Left ventricle myocardium inferior (tissue), 1 donor: ENCODE measurements at regions not wholly inside any gene's neighbourhood (a gene's known extent, or its start where the extent isn't known, plus 50 kb on each side); places are given as distances from the start of the nearest gene placed in this dataset.

Source experiments
- DNase-seq: peaks from one replicate; pipeline ENCODE4 v3.0.0-alpha.2; 2020
- H3K27ac ChIP-seq: fragments of 200-600 bp; replicated peaks from 2 replicates; pipeline ENCODE4 v1.8.0; 2021
- H3K27me3 ChIP-seq: fragments of 200-600 bp; 2 replicates; pipeline ENCODE4 v1.8.0; 2021; ENCODE audit warnings: low read depth
- H3K36me3 ChIP-seq: fragments of 200-600 bp; 2 replicates; pipeline ENCODE4 v1.8.0; 2021
- H3K4me1 ChIP-seq: fragments of 200-600 bp; 2 replicates; pipeline ENCODE4 v1.8.0; 2021
- H3K4me3 ChIP-seq: fragments of 200-600 bp; 2 replicates; pipeline ENCODE4 v1.8.0; 2021; ENCODE audit warnings: mild to moderate bottlenecking, moderate library complexity
- H3K9me3 ChIP-seq: fragments of 200-600 bp; replicated peaks from 2 replicates; pipeline ENCODE4 v1.8.0; 2021
- intact Hi-C: fragments of 100-400 bp; cut with micrococcal nuclease; formaldehyde crosslinking; loops from one replicate; pipeline ENCODE4 v1.11.0; 2022
- TF ChIP-seq, protein P1 (sequence below): fragments of 200-600 bp; IDR thresholded peaks from 2 replicates; pipeline ENCODE4 v1.8.0; 2021; ENCODE audit warnings: antibody characterized with exemption, mild to moderate bottlenecking, borderline replicate concordance
- donor health status: DM: no; HTN: yes; CAD: no; lungs with severe emphysema.

DNA sequence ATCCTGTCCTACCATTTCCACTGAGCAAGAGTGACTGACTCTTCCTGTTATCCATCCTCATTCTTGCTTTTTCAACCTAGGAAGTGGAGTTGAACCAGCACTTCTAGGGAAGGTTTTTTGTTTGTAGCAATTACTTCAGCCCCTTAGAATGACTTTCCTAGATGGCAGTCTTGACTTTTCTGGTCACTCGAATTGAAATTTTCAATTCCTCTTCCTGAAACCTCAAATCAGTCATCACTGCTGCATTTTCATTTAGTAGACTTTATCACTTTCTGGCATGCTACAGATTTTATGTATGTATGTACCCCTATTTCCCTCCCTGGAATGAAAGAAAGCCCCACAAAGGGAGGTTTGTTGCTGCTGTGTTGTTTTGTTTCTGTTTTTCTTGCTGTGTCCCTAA lies 915.9 kb downstream of the PCDH17 start:
- H3K27ac ChIP-seq = no peak overlapping the region
- no peaks in the 10 kb centered on the region for H3K27me3 ChIP-seq
- TF ChIP-seq, protein P1, sequence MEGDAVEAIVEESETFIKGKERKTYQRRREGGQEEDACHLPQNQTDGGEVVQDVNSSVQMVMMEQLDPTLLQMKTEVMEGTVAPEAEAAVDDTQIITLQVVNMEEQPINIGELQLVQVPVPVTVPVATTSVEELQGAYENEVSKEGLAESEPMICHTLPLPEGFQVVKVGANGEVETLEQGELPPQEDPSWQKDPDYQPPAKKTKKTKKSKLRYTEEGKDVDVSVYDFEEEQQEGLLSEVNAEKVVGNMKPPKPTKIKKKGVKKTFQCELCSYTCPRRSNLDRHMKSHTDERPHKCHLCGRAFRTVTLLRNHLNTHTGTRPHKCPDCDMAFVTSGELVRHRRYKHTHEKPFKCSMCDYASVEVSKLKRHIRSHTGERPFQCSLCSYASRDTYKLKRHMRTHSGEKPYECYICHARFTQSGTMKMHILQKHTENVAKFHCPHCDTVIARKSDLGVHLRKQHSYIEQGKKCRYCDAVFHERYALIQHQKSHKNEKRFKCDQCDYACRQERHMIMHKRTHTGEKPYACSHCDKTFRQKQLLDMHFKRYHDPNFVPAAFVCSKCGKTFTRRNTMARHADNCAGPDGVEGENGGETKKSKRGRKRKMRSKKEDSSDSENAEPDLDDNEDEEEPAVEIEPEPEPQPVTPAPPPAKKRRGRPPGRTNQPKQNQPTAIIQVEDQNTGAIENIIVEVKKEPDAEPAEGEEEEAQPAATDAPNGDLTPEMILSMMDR = no peak
- no peak for DNase-seq
- no peaks in the 10 kb centered on the region for H3K4me1 ChIP-seq
- intact Hi-C loops = no loop called here
- H3K36me3 ChIP-seq = no peaks in the 10 kb centered on the region
- H3K9me3 ChIP-seq = no peaks in the 10 kb centered on the region
- no peak overlapping the region for H3K4me3 ChIP-seq

DNA sequence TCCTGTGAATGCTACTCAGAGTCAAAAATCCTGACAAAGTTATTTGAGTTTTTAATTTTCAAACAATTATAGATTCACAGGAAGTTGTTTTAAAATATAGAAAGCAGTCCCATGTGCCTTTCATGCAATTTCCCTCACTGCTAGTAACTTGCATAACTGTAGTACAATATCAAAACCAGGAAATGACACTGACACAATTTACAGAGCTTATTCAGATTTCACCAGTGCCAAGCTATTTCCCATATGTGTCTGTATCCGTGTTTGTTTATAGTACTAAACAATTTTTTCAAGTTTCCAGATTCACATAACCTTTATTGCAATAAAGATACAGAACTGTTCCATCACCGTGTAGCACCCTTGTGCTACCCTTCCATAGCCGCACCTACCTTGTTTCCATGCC lies 934.6 kb downstream of the PCDH17 start:
- intact Hi-C loops = no loop called here
- no peak for DNase-seq

DNA sequence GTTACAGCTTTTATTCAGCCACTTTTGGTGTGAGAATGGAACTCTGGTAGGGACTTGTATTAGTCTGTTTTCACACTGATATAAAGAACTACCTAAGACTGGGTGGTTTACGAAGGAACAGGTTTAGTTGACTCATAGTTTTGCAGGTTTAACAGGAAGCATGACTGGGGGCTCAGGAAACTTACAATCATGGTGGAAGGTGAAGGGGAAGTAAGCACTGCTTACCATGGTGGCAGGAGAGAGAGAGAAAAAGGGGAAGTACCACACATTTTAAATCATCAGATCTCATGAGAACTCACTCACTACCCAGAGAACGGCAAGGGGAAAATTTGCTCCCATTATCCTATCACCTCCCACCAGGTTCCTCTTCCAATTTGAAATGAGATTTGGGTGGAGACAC lies 942.2 kb downstream of the PCDH17 start:
- intact Hi-C loops = no loop called here
- TF ChIP-seq, protein P1 = no peak
- H3K27ac ChIP-seq = no peak overlapping the region
- DNase-seq = no peak
- H3K4me3 ChIP-seq = no peak overlapping the region
- no peaks in the 10 kb centered on the region for H3K36me3 ChIP-seq
- no peaks in the 10 kb centered on the region for H3K27me3 ChIP-seq
- H3K9me3 ChIP-seq = peaks cover 30% of the 10 kb centered on the region
- H3K4me1 ChIP-seq = no peaks in the 10 kb centered on the region

More for the DNA sequence above, 934.6 kb downstream of the PCDH17 start:
- Histone ChIP-seq H3K4me3 (no peak overlapping the region), H3K27ac (no peak overlapping the region), H3K4me1 (no peaks in the 10 kb centered on the region), H3K9me3 (no peaks in the 10 kb centered on the region), H3K27me3 (no peaks in the 10 kb centered on the region), H3K36me3 (no peaks in the 10 kb centered on the region)
- TF ChIP-seq, protein P1 = no peak

DNA sequence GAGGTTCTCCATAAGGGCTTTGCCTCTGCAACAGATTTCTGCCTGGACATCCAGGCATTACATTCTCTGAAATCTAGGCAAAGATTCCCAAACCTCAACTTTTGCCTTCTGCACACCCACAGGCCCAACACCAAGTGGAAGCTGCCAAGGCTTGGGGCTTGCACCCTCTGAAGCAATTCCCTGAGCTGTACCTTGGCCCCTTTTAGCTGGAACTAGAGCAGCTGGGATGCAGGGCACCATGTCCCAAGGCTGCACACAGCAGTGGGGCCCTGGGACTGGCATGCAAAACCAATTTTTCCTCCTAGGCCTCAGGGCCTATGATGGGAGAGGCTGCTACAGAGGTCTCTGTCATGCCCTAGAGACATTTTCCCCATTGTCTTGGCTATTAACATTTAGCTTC lies 943.2 kb downstream of the PCDH17 start:
- TF ChIP-seq, protein P1 = no peak
- H3K4me1 ChIP-seq = no peaks in the 10 kb centered on the region
- intact Hi-C loops = no loop called here
- no peaks in the 10 kb centered on the region for H3K36me3 ChIP-seq
- no peak for DNase-seq
- peaks cover 30% of the 10 kb centered on the region for H3K9me3 ChIP-seq
- no peak overlapping the region for H3K27ac ChIP-seq
- H3K4me3 ChIP-seq = no peak overlapping the region
- H3K27me3 ChIP-seq = no peaks in the 10 kb centered on the region

DNA sequence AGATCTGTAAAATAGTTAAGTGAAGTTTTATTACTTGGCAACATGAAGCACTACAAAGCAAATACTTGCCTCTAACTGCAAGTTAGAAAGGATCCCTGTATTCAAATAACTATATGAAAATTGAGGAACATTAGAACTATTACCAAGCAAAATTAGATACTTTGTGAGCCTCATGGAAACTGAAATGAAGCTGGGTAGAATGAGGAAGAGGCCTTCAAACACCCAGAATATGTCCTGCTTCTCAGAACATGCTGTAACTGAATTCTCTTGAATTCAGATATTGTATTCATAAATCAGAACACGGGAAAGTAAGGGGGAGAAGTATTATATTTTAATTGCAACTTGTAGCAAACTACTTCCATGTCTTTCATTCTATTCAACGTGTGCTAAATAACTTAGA lies 947.9 kb downstream of the PCDH17 start:
- no peaks in the 10 kb centered on the region for H3K4me1 ChIP-seq
- H3K36me3 ChIP-seq = no peaks in the 10 kb centered on the region
- H3K27me3 ChIP-seq = no peaks in the 10 kb centered on the region
- no peak overlapping the region for H3K27ac ChIP-seq
- DNase-seq = no peak
- no peak overlapping the region for H3K4me3 ChIP-seq
- intact Hi-C loops = no loop called here
- peaks cover 18% of the 10 kb centered on the region for H3K9me3 ChIP-seq
- TF ChIP-seq, protein P1 = no peak

DNA sequence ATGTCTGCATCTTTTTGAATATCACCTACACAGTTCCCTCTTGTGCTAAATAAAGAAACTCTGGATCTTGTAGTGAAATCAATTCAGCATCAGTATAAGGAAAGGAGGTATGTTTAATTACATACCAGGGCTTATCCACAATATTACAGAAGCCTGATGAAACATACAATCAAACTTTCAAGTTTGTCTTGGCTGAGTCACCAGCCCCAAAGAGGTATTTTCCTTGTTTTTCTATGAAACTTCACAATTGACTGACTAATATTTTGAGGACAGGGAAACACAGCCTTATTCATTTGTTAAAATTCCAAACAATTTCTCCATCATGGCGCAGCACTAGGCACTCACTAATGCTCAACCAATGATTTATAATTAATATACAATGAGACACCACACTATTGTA lies 952.4 kb downstream of the PCDH17 start:
- TF ChIP-seq, protein P1 = no peak
- no peaks in the 10 kb centered on the region for H3K36me3 ChIP-seq
- intact Hi-C loops = no loop called here
- H3K4me3 ChIP-seq = no peak overlapping the region
- no peaks in the 10 kb centered on the region for H3K9me3 ChIP-seq
- H3K27me3 ChIP-seq = no peaks in the 10 kb centered on the region
- H3K27ac ChIP-seq = no peak overlapping the region
- H3K4me1 ChIP-seq = no peaks in the 10 kb centered on the region
- no peak for DNase-seq
